ENCODE measurements at regions not wholly inside any gene's neighbourhood (a gene's known extent, or its start where the extent isn't known, plus 50 kb on each side); places are given as distances from the start of the nearest gene placed in this dataset.
A peak's percentile ranks its signal among the peaks of the same experiment; 100 is the strongest.
"Not testable (repeated sequence)": the region's sequence is repeated elsewhere in the genome, so short reads cannot be mapped to it uniquely, and the experiment has no call there.

- not testable (repeated sequence) for DNase-seq (ENCODE audit: low read depth, low spot score)
Observed at GRCh38 chrX:39277685-39278390, 476.6 kb downstream of the MID1IP1 start.

GRCh38 chrX:39283239-39283638 is 482.0 kb downstream of the MID1IP1 start:
- no peak for DNase-seq (ENCODE audit: low read depth, low spot score)

GRCh38 chrX:39288592-39288991 is 487.3 kb downstream of the MID1IP1 start:
- no peak for DNase-seq (ENCODE audit: low read depth, low spot score)

- no peak for DNase-seq (ENCODE audit: low read depth, low spot score)
Observed at GRCh38 chrX:39289827-39290226, 488.6 kb downstream of the MID1IP1 start.

DNA sequence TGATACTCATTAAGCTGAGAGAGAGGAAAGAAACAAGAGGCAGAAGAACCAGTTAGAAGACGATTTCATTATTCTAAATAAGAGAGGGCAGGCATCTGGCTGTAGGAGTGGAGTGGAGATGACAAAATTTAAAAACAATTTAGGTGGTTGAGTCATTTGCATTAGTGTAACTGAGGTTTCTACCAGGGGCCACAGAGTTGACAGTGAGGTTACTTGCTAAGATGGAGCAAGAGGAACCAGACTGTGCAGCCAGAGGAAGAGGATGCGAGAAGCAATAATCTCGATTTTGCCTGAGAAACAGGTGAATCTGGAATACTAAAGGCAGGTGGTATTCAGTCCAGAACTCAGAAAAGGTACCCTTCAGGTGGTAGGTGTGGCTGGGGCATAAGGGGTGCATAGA is 491.9 kb downstream of the MID1IP1 start:
- no peak for DNase-seq (ENCODE audit: low read depth, low spot score)

DNA sequence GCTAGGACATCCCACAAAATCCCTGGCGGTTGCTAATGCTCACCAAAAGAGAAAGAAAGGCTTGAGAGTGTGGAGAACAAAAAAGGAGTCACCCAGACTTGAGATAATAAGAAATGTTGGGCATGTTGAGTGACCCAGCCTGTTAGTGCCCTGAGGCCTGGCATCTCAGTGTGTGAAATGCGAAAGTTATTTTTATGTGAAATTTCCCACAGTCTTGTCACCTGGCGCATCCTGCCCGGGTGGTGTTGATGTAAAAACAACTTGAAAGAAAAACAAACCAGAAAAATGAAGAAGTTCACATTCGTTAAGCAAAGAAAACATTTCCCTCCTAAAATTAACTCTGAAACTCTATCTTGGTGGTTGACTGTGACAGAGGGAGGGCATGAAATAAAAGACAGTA is 495.2 kb downstream of the MID1IP1 start:
- no peak for DNase-seq (ENCODE audit: low read depth, low spot score)

DNA sequence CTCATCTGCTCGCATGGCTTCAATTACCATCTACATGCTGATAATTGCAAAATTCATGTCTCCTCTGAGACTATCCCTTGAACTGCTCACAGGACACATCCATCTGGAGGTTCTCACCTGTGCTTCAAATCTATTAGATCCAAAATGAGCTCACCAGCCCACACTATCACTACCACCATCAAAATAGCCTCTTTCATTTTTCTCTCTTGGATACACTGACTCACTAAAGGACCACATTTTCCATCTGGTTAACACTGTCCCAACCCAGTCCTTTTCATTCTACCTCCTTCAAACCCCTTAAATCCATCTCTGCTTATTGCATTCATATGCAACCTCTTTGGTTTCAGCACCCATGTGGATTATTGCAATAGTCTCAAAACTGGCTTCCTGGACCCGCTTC is 497.6 kb downstream of the MID1IP1 start:
- DNase-seq (ENCODE audit: low read depth, low spot score) = no peak

- DNase-seq (ENCODE audit: low read depth, low spot score) = no peak
Observed at GRCh38 chrX:39299615-39300014, 498.4 kb downstream of the MID1IP1 start.

GRCh38 chrX:39301036-39301435 is 499.8 kb downstream of the MID1IP1 start:
- DNase-seq (ENCODE audit: low read depth, low spot score) = no peak

DNA sequence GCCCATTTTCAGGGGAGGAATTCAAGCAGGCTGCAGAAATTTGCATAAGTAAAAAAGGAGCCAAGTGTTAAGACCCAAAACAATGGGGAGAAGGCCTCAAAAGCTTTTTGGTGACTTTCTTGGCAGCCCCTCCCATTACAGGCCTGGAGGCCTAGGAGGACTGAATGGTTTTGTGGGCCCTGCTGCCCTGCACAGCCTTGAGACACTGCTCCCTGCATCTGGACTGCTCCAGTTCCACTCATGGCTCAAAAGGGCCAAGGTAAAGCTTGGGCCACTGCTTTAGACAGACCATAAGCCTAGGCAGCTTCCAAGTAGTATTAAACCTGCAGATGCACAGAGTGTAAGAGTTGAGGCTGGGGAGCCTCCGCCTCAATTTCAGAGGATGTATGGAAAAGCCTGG is 501.6 kb downstream of the MID1IP1 start:
- DNase-seq (ENCODE audit: low read depth, low spot score) = no peak

GRCh38 chrX:39304746-39305145 is 503.5 kb downstream of the MID1IP1 start:
- no peak for DNase-seq (ENCODE audit: low read depth, low spot score)

- no peak for DNase-seq (ENCODE audit: low read depth, low spot score)
Observed at GRCh38 chrX:39307488-39307887, 506.2 kb downstream of the MID1IP1 start.

GRCh38 chrX:39308126-39308525 is 506.9 kb downstream of the MID1IP1 start:
- DNase-seq (ENCODE audit: low read depth, low spot score) = no peak

DNA sequence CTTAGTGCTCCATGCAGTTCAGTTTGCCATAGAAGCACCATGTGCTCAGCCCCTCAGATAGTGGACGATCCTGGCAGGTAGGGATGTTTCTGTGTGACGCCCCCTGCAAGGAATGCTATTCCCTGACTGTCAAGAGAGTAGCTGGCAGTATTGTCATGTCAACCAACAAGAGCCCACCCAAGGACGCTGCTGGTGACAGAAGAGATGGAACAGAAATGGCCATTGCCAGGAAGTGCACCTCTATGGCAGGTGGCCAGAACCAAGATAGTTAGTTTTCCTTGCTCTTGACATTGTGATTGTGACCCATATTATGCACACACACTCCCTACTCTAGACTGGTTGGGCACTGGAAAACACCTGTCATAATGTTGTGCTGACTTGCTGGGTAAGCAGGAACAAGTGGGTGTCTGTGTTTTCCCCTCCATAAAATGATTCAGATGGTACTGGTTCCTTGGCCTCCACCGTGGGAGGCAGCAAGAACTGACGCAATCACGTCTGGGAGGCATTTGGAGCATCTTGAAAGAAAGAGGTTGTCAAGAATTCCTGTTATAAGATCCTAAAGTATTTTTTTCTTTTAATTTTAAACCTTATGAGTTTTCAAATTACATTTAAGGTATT is 507.9 kb downstream of the MID1IP1 start:
- DNase-seq (ENCODE audit: low read depth, low spot score) = peak; percentile 15

DNA sequence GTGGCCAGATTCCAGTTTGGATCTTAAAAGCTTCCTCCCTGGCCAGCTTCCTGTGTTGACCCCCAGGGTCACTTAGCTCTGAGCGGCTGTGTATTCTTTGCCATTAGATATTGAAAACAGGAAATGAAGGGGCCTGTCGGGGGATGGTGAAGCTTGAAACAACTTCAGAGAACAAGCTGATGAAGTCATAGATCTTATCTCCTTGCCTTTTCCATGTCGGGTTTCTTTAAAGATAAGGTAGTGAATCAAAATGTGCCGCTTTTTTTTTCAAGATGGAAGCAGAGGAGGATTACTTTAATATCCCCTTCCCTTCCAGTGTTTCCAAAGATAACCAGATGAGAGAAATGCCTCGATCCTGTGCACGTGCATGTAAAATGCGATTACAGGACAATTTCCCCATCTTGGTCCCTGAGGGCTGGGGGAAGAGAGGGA is 508.5 kb downstream of the MID1IP1 start:
- peak; percentile 7 for DNase-seq (ENCODE audit: low read depth, low spot score)

GRCh38 chrX:39310891-39311290 is 509.6 kb downstream of the MID1IP1 start:
- no peak for DNase-seq (ENCODE audit: low read depth, low spot score)

DNA sequence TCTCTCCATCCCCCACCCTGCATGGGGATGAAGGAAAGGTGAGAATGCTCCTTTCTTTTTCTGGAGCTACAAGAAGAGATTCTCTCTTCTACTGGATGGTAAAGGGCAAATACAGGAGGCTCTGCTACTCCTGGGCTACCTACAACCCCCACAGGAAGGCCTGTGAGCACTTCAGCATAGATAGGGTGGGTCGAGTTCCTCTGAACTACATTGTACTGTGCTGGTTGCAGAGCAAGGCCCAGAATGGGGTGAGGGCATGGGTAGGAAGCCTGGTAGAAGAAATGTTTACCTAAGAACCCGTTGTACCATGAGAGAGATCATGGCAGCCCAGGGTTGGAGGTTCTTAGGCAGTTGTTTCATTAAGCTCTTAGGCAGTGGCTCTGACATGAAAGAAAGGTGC is 510.4 kb downstream of the MID1IP1 start:
- DNase-seq (ENCODE audit: low read depth, low spot score) = no peak

- DNase-seq (ENCODE audit: low read depth, low spot score) = no peak
Observed at GRCh38 chrX:39313146-39313545, 511.9 kb downstream of the MID1IP1 start.

DNA sequence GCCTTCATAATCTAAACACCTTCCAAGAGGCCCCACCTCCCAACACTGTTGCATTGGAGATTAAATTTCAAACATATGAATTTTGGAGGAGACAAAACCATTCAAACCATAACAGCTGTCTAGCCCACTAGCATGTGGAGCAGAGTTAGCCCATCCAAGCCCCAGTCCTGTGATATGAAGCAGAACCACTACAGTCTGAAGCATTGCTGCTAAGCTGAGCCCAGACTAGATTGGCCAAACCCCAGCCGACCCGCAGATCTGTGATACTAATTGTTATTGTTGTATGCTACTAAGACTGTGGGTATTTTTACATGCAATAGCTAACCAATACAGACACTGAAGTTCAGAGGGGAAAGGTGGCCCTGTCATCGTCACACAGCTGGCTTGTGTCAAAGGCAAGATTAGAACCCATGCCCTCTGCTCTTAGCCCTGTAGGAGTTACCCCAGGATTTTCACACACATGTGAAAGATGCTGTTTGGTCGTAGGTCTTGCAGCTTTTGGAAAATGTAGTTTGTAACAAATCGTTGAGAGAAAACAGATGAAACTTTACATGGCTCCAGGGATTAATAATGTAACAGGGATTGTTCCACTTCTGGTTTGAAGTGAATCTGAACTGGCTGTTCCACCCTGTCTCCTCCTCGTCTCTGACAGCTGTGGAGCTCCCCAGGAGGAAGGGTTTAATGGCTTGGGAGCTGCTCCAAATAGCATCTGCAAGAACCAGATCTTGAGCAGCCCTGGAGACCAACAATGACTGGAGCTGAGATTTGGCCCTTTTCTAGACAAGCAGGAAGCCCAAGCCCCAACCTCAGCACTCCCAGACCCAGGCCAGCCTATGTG is 517.5 kb downstream of the MID1IP1 start:
- no peak for DNase-seq (ENCODE audit: low read depth, low spot score)

DNA sequence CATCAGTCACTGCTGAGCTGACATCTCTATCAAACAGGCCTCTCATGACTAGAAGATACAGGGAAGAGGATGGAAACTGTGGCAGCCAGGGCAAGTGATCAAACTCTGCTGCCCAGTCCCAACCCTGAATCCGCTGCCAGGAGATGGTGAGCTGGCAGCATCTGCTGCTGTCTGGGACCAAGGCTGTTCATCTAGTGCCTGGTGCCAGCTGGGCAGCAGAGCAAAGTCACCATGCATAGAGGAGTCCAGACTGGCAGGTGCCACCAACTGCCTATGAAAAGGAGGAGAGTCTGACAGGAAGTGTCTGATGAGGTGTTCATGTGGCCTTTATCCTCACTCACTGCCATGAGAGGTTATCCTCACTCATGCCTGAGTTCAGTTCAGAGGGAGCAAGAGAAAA is 518.9 kb downstream of the MID1IP1 start:
- DNase-seq (ENCODE audit: low read depth, low spot score) = no peak

GRCh38 chrX:39322496-39322895 is 521.2 kb downstream of the MID1IP1 start:
- no peak for DNase-seq (ENCODE audit: low read depth, low spot score)

DNA sequence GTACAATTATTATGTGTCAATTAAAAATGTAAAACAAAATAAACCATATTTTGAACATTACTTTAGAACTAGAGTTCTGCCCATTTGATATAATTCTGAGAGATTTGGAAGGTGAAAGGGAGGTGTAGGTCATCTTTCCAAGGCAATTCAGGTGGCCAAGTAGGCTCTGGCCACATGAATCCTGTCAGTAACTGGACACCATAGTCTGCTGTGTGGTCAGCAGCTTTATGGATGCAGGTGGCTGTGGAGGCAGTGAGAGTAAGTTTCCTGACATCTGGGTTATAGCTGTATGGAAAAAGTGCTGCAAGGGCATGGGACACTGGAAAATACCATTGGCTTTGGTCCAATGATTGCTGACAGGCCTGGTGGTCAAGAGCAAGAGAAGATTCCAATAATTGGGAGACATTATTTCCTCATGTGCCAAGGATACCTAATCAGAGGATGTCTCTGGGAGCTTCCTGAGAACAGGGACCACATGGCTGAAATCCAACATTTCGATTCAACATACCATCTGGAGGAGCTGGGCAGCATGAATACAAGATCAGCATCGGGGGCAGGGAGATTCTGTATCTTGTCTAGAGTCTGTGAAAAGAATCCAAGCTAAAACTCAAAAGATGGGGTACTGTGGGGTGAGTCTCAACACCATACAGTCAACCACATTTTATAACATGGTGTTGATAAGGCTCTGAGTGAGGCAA is 523.1 kb downstream of the MID1IP1 start:
- DNase-seq (ENCODE audit: low read depth, low spot score) = no peak
